Astrocyte of the cerebellum (primary cell): ENCODE measurements at regions not wholly inside any gene's neighbourhood (a gene's known extent, or its start where the extent isn't known, plus 50 kb on each side); places are given as distances from the start of the nearest gene placed in this dataset.

Experiments used
- DNase-seq: peaks from one replicate; pipeline ENCODE4 v3.0.0-alpha.2; 2011; ENCODE audit warnings: low read depth
- H3K4me3 ChIP-seq: 2 replicates; pipeline ENCODE4 v1.5.1; 2011; ENCODE audit warnings: mild to moderate bottlenecking, low read depth, low read length, moderate library complexity
- in situ Hi-C: cut with HindIII; loops from 2 replicates; pipeline ENCODE4 v1.10.0; 2017; ENCODE audit warnings: low sequenced_read_pairs
- TF ChIP-seq, protein P1 (sequence below): IDR thresholded peaks from 2 replicates; pipeline ENCODE4 v1.5.1; 2012; ENCODE audit warnings: low read length, low read depth, moderate library complexity, mild to moderate bottlenecking; ENCODE audit errors: missing control alignments

- in situ Hi-C loops: no loop called here
- no peak for DNase-seq
- TF ChIP-seq, protein P1, sequence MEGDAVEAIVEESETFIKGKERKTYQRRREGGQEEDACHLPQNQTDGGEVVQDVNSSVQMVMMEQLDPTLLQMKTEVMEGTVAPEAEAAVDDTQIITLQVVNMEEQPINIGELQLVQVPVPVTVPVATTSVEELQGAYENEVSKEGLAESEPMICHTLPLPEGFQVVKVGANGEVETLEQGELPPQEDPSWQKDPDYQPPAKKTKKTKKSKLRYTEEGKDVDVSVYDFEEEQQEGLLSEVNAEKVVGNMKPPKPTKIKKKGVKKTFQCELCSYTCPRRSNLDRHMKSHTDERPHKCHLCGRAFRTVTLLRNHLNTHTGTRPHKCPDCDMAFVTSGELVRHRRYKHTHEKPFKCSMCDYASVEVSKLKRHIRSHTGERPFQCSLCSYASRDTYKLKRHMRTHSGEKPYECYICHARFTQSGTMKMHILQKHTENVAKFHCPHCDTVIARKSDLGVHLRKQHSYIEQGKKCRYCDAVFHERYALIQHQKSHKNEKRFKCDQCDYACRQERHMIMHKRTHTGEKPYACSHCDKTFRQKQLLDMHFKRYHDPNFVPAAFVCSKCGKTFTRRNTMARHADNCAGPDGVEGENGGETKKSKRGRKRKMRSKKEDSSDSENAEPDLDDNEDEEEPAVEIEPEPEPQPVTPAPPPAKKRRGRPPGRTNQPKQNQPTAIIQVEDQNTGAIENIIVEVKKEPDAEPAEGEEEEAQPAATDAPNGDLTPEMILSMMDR: no peak
- no peak overlapping the region for H3K4me3 ChIP-seq
Observed at GRCh38 chr7:42332605-42333222, 95.7 kb upstream of the GLI3 start.

DNA sequence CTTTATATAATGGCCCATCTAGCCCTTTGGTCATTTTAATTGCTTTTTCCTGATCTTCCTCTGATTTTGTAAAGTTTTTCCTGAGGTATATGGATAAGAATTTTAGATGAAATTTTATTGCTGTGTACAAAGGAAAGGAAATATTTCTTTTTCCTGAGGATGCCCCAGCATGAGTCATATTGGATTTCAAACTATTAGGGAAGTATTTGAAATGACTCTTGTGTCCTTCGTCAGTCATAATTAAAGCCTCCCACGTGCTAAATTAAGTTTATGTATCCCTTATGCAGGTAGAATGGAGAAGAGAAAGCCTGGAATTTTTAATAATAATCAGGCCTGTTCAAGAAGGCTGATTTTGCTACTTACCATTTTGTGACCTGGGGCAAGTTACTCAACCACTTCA is 82.6 kb upstream of the GLI3 start:
- TF ChIP-seq, protein P1: no peak
- no peak for DNase-seq
- in situ Hi-C loops: no loop called here

DNA sequence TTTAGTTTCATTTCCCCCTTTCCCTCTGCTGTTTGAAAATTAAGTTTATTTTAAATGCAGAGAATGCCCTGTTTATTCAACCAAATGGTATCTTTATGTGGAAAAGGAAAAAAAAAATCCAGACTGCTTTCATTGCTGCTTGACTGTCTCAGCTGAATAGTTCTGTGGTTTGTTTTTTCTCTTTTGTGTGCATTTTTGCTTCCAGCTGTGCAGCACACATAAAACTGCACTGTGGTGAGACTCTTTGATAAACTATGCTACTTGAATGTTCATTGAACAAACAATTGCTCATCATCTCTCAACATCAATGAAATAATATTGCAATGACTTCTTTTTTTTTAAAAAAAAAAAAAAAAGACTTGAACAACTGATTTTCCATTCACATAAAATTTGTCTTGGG is 78.6 kb upstream of the GLI3 start:
- H3K4me3 ChIP-seq: no peak overlapping the region
- TF ChIP-seq, protein P1: no peak
- peak; percentile 80 for DNase-seq
- in situ Hi-C loops: no loop called here

More for the DNA sequence above, 82.6 kb upstream of the GLI3 start:
- no peak overlapping the region for H3K4me3 ChIP-seq

GRCh38 chr7:42315103-42315502 is 78.1 kb upstream of the GLI3 start:
- TF ChIP-seq, protein P1: no peak
- H3K4me3 ChIP-seq: peak overlapping the region; percentile 1
- peak; percentile 33 for DNase-seq
- in situ Hi-C loops: no loop called here

GRCh38 chr7:42314696-42315095 is 77.7 kb upstream of the GLI3 start:
- H3K4me3 ChIP-seq: peak overlapping the region; percentile 1
- TF ChIP-seq, protein P1: no peak
- DNase-seq: peak; percentile 22
- in situ Hi-C loops: no loop called here

GRCh38 chr7:42311195-42311594 is 74.2 kb upstream of the GLI3 start:
- no peak overlapping the region for H3K4me3 ChIP-seq
- TF ChIP-seq, protein P1: no peak
- in situ Hi-C loops: no loop called here
- DNase-seq: no peak
